Panc1 (cell line): ENCODE measurements at regions not wholly inside any gene's neighbourhood (a gene's known extent, or its start where the extent isn't known, plus 50 kb on each side); places are given as distances from the start of the nearest gene placed in this dataset.

ENCODE experiments used
- CTCF ChIP-seq: fragments of 450-650 bp; IDR thresholded peaks from 2 replicates; pipeline ENCODE4 v1.5.1; 2017; ENCODE audit warnings: mild to moderate bottlenecking
- POLR2AphosphoS5 ChIP-seq: IDR thresholded peaks from 2 replicates; pipeline ENCODE4 v1.6.1; 2012; ENCODE audit warnings: mild to moderate bottlenecking, low read depth, low read length, moderate library complexity
- SIN3A ChIP-seq: IDR thresholded peaks from 2 replicates; pipeline ENCODE4 v1.6.1; 2012; ENCODE audit warnings: low read depth, mild to moderate bottlenecking, low read length, moderate library complexity, borderline replicate concordance; ENCODE audit not compliant: insufficient read depth
- TCF7L2 ChIP-seq: IDR thresholded peaks from 2 replicates; pipeline ENCODE4 v1.6.1; 2011; ENCODE audit warnings: mild to moderate bottlenecking, low read depth, low read length, inconsistent platforms

- TF ChIP-seq CTCF (no peak), POLR2AphosphoS5 (no peak), TCF7L2 (no peak), SIN3A (no peak)
These were observed 354.8 kb downstream of the ETS1 start for GRCh38 chr11:128232588-128232987.
